ENCODE measurements at regions not wholly inside any gene's neighbourhood (a gene's known extent, or its start where the extent isn't known, plus 50 kb on each side); places are given as distances from the start of the nearest gene placed in this dataset.
A peak's percentile ranks its signal among the peaks of the same experiment; 100 is the strongest.

GRCh38 chr1:230573658-230574057 is 68.6 kb upstream of the COG2 start:
- Histone ChIP-seq H3K4me3 (replicated peaks in 1 of 3; ENCODE audit: low read depth in 2 of 3, low read length in 3 of 3) (peak overlapping the region in 1 of 3 experiments; percentile 21), H3K27me3 (ENCODE audit: control insufficient read depth in 2 of 2, insufficient read depth in 2 of 2, low read length in 2 of 2) (no peaks in the 10 kb centered on the region), H3K9ac (ENCODE audit: insufficient read depth, low read length, poor library complexity, severe bottlenecking) (no peak overlapping the region), H4K20me1 (ENCODE audit: insufficient read depth, low read length) (no peaks in the 10 kb centered on the region), H3K79me2 (ENCODE audit: insufficient read depth, low read length) (no peaks in the 10 kb centered on the region), H3K4me2 (replicated peaks; ENCODE audit: extremely low read depth, low read length, poor library complexity, severe bottlenecking) (peak overlapping the region; percentile 35), H2AFZ (ENCODE audit: insufficient read depth, low read depth, low read length, poor library complexity, severe bottlenecking) (no peak overlapping the region), H3K36me3 (replicated peaks in 1 of 2; ENCODE audit: control insufficient read depth in 1 of 2, insufficient read depth in 2 of 2, low read length in 2 of 2) (no peaks in the 10 kb centered on the region), H3K9me3 (replicated peaks in 1 of 2; ENCODE audit: control insufficient read depth in 1 of 2, insufficient read depth in 1 of 2, low read length in 2 of 2) (peaks cover 0 to 3% of the 10 kb centered on the region in 2 donors), H3K4me1 (ENCODE audit: control insufficient read depth in 1 of 2, insufficient read depth in 2 of 2, low read length in 2 of 2) (peaks cover 43 to 51% of the 10 kb centered on the region in 2 donors), H3K27ac (ENCODE audit: low read depth in 1 of 2, low read length in 2 of 2) (peak overlapping the region; percentile 62 to 85)
- TF ChIP-seq CTCF (IDR thresholded peaks at IDR 0.05), result no peak
- H3K27ac Mint-ChIP-seq, result peak overlapping the region; percentile 46 to 92 (median 83)
- peaks cover 0 to 7% (median 3%) of the 10 kb centered on the region in 7 donors for H3K9me3 Mint-ChIP-seq
- DNase-seq, result peak; percentile 45 to 75 (median 72)
- 0% methylated on average over 2 of the region's 3 CpGs for WGBS (ENCODE audit: insufficient coverage)
- peaks cover 59% of the 10 kb centered on the region for H3K4me1 Mint-ChIP-seq
- H3K36me3 Mint-ChIP-seq, result peaks cover under 1 to 5% of the 10 kb centered on the region in 2 donors
- H3K4me3 Mint-ChIP-seq, result peak overlapping the region; percentile 13 to 74
- intact Hi-C loops (cut with micrococcal nuclease), result no loop called here
- H3K27me3 Mint-ChIP-seq (ENCODE audit: low read depth in 3 of 3), result peaks cover 0 to 3% (median 2%) of the 10 kb centered on the region in 3 donors

- H3K4me1 Mint-ChIP-seq, result peaks cover 65% of the 10 kb centered on the region
- H3K79me2 ChIP-seq (ENCODE audit: insufficient read depth, low read length), result no peaks in the 10 kb centered on the region
- H3K9ac ChIP-seq (ENCODE audit: insufficient read depth, low read length, poor library complexity, severe bottlenecking), result no peak overlapping the region
- H3K27ac ChIP-seq (ENCODE audit: low read depth in 1 of 2, low read length in 2 of 2), result peak overlapping the region; percentile 62 to 85
- no peak for TF ChIP-seq CTCF (IDR thresholded peaks at IDR 0.05)
- peaks cover 48 to 53% of the 10 kb centered on the region in 2 donors for H3K4me1 ChIP-seq (ENCODE audit: control insufficient read depth in 1 of 2, insufficient read depth in 2 of 2, low read length in 2 of 2)
- no peaks in the 10 kb centered on the region for H3K27me3 ChIP-seq (ENCODE audit: control insufficient read depth in 2 of 2, insufficient read depth in 2 of 2, low read length in 2 of 2)
- H3K9me3 ChIP-seq (replicated peaks in 1 of 2; ENCODE audit: control insufficient read depth in 1 of 2, insufficient read depth in 1 of 2, low read length in 2 of 2), result peaks cover 0 to 2% of the 10 kb centered on the region in 2 donors
- peak overlapping the region in 1 of 3 experiments; percentile 21 for H3K4me3 ChIP-seq (replicated peaks in 1 of 3; ENCODE audit: low read depth in 2 of 3, low read length in 3 of 3)
- peaks cover 0 to 3% (median 0%) of the 10 kb centered on the region in 3 donors for H3K27me3 Mint-ChIP-seq (ENCODE audit: low read depth in 3 of 3)
- peak; percentile 57 to 64 (median 59) for DNase-seq
- H3K36me3 Mint-ChIP-seq, result peaks cover 3 to 5% of the 10 kb centered on the region in 2 donors
- H3K4me3 Mint-ChIP-seq, result peak overlapping the region; percentile 24 to 77
- H3K4me2 ChIP-seq (replicated peaks; ENCODE audit: extremely low read depth, low read length, poor library complexity, severe bottlenecking), result peak overlapping the region; percentile 38
- intact Hi-C loops (cut with micrococcal nuclease), result no loop called here
- H3K27ac Mint-ChIP-seq, result peak overlapping the region; percentile 83 to 93 (median 91)
- peaks cover 0 to 4% (median 1%) of the 10 kb centered on the region in 7 donors for H3K9me3 Mint-ChIP-seq
- no peaks in the 10 kb centered on the region for H4K20me1 ChIP-seq (ENCODE audit: insufficient read depth, low read length)
- WGBS (ENCODE audit: insufficient coverage), result 44% methylated on average over 5 of the region's 7 CpGs
- no peaks in the 10 kb centered on the region for H3K36me3 ChIP-seq (replicated peaks in 1 of 2; ENCODE audit: control insufficient read depth in 1 of 2, insufficient read depth in 2 of 2, low read length in 2 of 2)
- peak overlapping the region; percentile 13 for H2AFZ ChIP-seq (ENCODE audit: insufficient read depth, low read depth, low read length, poor library complexity, severe bottlenecking)
Measured at GRCh38 chr1:230572121-230573105, 69.9 kb upstream of the COG2 start.
